HG03571 (cell line): ENCODE measurements at regions not wholly inside any gene's neighbourhood (a gene's known extent, or its start where the extent isn't known, plus 50 kb on each side); places are given as distances from the start of the nearest gene placed in this dataset.

ENCODE experiments used
- ATAC-seq: cut with Tn5 transposase; IDR thresholded peaks from one replicate; pipeline ENCODE4 v1.9.1; 2021; ENCODE audit not compliant: unreplicated experiment

DNA sequence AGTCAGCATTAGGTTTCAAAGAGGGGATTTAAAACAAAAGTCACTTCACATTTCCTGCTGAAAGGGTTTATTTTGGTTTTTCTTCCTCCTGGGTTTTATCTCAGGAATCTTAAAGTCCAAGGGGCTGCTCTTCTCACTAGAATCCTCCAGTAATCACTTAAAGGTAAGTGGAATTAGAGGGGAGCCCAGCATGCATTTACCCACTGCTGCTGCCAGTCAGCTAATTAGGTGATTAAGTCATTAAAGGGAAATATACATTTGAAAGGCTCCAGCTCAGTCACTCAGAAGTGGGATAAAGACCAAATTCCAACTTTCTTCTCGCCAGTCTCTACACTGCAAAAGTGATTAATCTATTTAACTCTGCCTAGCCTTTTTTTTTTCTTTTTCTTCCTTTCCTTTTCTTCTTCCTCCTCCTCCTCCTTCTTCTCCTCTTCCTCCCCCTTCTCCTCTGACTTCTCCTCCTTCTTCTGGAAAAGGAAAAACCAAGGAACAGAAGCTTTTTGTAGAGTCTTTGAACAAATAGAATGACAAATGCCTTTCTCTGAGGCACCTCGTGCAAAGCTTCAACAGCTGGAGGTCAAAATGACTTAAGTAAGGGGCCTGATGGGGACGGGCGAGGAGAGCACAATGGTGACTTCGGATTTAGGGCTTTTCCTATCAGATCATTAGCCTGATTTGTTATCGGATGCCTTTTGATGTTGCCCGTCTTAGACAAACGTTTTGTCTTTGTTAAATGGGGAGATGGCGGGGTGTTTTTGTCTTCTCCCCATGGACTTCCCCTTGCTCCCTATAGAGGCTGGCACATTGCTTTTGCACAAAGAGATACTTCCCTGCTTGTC lies 617.6 kb downstream of the IRX1 start:
- ATAC-seq: no peak

DNA sequence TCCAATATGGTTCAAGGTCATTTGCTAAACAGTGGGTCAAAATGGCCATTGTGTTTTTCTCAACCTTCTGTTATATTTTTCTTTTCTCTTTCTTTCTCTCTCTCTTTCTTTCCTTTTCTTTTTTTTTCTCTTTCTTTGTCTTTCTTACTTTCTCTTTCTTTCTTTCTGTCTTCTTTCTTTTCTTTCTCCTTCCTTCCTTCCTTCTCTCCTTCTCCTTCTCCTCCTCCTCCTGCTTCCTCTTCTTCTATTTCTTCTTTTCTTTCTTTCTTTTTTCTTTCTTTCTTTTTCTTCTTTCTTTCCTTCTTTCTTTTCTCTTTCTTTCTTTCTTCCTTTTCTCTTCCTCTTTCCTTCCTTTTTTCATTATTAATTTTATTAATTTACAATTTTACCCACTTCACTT lies 619.5 kb downstream of the IRX1 start:
- no peak for ATAC-seq

DNA sequence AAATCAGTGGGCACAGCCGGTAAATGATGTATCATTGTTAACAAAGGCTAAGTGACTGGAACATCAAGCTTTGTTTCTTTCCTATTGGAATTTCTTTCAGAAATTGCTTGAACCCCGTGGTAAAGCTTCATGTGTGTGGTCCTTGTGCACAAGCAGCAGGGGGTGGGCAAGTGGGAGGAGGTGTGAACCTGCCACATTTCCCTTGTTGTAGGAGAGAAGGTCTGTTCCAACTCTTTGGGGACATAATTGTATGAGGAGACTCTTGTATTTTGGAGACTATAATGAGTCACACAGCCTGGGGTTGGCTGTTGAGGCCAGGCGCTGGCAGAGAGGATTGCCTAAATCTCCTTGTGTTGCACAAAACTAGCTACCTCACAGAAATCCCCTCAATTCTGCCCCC lies 620.5 kb downstream of the IRX1 start:
- no peak for ATAC-seq

DNA sequence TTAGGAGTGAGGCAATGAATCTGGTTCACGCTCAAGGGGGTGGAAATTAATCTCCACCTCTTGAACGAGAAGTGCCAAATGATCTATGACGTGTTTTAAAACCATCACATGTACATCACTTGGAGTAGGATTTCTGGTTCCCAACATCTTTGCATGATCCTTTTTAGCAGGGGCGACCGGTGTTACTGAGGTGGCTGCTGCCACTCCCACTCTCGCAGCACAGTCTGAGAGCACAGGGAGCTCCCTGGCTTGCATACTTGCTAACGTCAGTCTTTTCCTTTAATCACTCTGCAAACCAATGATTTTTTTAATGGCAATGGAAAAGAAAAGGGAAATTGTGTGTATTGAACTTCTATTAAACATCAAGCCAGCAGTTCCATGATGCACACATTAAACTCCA lies 624.4 kb downstream of the IRX1 start:
- no peak for ATAC-seq

DNA sequence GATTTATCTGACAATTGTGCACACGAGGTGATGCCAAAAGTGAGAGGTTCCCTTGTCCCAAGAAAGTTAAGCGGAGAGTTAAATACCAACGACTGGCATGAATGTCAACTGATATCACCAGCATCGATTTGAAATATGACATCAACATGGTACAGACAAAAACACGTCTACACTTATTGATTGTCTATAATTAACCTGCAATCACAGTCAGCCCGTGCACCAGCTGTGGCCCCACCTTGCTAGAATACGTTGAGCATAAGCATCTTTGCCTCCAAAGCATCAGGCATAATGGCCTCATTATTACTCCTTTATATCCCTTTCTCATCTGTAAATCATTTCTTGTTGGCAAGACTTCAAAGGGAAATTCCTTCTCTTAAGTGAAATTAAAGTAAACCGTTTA lies 625.4 kb downstream of the IRX1 start:
- ATAC-seq: no peak

DNA sequence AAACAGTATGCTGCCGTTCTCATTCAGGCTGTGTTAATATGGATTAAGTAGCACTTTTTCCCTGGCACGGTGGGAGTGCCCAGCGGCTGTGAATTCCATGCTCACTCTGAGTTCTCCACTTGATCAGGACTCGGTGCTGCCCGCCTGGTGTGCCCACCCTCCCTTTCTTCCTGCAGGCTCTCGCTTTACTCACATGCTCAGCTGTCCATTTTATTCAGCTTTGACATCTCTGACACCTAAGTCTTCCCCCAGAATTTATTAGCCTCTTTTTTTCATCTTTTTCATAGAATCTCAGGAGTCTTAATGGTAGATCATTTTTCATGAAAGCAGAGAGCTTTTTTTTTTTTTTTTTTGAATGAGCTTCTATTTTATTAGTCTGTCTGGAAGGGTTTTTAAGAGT lies 626.5 kb downstream of the IRX1 start:
- no peak for ATAC-seq

DNA sequence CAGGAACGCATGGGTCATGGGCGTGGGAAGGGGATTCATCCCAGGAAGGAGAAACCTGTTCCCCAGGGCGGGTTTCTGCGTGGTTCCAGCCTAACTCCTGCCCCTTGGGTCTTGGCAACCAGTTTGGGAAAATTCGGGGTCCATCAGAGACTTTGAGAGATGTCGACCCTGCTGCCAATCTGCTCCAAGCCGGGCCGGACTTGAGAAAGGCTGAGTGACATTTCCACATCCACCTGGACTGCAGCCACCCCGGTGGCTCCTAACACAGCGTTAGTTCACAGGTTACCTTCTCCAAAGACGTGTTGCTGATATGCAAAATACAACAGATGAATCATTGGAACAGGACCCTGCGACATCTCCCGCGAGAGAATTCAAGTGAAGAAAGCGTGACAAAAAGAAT lies 627.2 kb downstream of the IRX1 start:
- no peak for ATAC-seq

DNA sequence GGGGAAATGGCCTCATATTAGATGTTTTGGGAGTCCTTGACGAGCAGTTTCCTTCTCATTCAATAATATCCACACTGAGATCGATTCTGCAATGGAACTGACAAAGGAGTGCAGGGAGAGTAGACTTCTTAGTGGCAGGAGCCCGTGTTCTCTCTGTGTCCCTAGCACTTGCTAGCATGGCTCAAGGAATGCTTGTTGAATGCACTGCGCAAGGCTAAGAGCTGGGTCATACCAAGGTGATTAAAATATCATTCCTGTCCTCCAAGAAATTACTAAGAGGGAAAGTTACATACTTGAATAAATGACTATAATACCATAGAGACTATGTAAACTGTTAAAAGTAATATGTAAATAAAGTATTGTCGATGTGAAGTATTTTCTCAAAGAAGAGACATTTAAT lies 630.1 kb downstream of the IRX1 start:
- ATAC-seq: no peak

DNA sequence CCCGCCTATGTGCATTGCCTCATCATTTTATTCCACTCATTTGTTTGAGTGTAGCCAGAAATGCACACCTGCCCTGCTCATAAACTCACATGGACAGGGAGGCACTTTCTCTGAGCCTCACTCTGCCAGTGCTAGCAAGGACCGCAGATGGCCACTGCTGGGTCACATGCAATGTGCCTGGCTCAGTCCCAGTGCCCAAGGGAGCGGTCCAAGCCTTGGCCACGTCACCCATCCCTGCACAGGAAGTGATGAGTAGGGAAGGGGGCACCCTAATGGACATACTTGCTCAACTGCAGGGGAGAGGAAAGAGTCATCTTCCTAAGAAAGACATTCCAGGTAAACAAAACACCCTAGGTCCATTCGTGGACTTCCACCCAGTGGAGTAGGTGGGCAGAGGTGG lies 630.9 kb downstream of the IRX1 start:
- ATAC-seq: no peak

DNA sequence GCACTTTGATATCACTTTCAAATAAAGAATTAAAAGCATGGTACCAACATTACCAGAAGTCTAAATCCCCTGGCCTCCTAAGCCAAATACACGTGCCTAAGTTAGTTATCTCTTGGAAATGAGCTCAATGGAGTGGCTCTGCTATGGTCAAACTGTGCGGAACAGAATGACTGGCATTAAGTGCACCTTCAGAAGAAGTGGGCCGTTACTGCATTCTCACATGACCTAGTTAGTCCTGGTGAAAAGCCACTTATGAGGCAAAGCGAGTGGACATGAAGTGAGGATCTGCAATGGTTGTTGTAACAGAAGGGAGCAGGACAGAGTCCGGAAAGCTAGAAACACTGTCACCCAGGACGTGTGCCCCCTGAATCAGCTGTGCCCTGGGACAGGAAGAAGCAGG lies 633.1 kb downstream of the IRX1 start:
- ATAC-seq: no peak

DNA sequence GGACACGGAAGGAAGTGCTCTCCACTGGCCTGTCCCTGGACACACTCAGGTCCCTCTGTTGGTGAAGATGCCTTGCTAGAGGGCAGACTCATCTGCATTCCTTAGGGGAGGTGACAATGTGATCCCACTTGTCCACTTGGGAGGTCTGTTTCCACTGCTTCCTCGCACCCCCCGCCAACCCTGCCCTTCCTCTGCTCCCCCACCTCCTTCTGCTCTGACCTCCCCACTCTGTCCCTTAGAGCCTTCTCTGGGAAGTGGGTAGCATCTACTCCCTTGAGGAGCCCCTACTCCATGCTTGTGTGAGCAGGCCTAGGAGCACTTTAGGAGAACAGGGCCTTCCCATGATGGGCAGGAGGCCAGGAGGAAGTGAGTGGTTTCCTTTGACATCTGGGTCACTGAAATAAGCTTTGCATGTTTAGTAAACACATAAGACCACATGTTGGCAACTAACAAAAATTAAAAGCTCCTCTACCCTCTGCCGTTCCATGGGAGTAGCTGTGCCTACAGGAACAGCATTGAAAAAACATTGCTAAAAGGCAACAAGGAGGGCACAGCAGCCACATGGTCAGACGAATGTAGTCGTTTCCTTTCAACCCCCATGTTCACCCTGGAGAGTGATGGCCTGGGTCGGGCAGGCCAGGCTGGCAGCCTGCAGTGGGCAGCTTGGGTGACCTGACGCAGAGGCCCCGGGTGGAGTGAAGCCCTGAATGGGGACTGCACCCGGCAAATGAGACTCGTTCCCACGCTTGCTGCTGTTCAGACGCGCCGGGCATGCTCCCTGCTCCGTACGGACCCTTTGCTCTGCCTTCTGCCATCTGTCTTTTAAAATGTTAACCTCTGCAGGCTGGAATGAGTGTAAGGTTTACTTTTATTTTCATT lies 634.0 kb downstream of the IRX1 start:
- ATAC-seq: no peak

DNA sequence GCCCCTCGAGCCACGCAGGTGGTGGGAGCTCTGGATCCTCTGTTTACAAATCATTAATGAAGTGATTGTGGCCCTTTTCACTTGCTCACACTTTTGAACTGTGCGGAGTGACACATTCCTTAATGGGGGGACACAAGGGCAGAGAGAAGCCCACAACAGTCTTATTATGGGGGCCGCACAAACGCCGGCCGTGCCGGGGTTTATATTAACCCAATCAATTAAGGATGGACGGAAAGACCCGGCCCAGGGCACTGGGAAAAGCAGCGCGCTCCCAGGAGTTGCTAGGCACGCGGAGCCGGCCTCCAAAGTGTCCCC lies 634.8 kb downstream of the IRX1 start:
- no peak for ATAC-seq

DNA sequence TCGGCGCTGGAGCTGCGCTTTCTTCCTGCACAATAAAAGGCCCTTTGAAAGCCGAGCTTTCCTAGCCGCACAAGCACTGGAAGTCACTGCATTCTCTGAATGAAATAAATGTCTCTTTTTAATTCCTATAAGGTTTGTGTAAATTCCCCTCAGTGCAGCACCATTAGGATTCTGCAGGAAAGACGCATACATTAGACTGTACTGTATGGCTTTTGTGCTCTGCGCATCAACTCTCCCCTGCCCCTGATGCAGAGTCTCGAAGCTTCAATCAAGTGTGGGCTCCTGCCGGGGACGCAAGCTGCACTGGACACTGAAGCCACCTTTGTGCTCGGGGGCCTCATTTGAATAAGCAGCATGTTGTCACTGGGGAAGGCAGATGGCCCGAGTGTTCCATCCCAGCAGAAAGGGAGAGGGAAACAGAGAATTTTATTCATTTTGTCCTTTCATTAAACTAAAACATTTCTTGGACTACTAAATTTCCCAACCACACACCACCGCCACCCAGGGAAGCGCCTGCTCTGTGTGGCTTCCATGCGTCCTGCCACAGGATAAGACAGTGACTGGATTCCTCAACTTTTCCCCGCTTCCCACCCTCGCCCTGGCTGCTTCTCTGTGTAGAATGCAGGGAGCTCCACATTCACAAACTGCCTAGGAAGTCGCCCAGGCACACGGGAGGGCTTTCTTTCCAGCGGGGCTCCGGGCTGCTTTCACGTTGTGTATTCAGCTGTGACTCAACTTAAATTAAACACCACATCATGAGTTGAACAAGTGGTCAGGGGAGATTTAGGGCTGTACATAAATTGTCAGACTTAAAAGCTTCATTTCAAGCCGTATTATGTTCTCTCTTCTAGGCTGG lies 635.4 kb downstream of the IRX1 start:
- ATAC-seq: no peak

DNA sequence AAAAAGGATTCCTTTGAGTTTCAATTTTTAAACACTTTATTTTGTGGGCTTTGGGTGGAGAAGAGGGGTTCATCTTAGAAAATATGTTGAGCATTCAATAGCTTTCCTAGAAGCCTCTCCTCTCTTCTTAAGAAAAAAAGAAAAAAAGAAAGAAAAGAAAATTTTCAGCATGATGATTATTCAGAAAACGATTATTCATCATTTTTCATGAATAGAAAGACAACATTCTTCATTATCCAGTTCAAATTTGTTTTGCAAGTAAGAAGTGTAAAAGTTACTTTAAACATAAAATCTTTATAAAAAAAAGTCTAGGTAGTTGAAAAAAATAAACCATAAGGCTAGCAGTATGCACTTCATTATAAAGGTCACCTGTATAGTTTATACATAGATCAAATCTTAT lies 636.5 kb downstream of the IRX1 start:
- no peak for ATAC-seq

DNA sequence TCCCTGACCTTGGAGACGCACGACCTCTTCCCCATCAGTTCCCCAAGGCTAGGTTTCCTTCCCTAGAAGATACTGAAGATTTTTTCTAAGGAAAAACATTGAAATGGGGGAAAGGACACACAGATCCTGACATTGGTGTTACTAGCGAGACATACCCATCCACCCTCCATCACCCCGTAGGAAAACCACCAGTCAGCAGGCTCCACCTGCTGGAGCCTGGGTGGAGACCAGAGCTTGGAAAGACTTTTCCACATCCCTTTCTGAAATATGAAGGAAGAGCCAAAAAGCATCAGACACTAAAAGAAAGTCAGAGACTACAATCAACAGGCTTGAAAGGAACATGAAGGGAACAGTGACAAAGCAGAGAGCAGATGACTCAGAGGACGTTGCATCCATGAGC lies 638.0 kb downstream of the IRX1 start:
- ATAC-seq: no peak

DNA sequence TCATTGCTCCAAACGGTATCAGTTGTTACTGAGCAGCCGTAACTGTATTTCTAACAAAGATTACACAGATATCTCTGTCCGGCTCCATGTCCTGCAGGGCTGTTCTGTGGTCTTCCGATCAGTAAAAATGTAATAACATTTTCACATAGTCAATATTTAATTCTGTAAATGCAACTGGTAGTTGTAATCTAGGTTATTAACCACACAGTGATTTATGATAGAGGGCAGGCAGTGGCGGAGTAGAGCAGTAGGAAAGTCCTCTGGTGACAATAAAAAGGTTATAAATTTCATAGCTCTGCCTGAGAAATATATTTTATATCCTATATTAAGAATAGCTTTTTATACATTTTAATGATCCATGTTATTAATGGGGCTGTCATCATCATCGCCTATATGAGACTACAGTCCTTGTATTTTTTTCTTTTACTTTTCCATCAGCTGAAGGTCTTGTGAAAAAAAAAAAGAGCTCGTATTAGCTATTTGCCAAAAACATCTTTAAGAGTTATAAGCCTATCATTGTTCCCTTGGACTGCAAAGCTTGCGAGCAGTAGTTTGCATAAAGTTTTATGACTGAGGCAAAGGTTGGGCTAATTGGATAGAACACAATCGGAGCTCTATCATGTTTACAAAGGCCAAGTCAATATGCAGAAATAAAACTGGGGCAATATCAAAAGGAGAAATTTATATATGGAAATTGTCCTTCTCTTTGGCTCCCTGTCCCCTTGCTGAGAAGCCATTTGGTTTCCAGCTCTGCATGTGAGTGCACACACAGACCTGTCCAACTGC lies 648.0 kb downstream of the IRX1 start:
- no peak for ATAC-seq

DNA sequence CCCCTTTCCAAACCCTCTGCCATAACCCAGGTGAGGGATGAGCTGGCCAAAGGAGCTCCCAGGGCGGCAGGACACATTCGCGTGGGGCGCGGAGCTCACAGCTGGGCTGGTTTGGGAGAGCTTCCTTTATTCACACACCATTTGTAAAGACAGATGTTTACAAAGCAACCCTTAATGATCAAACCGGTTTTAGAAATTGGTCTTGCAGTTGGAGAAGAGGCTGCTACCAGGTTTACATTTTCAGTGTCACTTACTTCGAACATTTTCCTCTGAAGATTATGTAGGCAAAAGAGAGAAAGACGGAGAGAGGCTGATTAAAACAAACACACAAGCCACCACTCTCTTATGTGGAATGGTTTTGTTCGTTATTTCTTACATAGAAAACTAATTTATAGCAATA lies 648.7 kb downstream of the IRX1 start:
- no peak for ATAC-seq

DNA sequence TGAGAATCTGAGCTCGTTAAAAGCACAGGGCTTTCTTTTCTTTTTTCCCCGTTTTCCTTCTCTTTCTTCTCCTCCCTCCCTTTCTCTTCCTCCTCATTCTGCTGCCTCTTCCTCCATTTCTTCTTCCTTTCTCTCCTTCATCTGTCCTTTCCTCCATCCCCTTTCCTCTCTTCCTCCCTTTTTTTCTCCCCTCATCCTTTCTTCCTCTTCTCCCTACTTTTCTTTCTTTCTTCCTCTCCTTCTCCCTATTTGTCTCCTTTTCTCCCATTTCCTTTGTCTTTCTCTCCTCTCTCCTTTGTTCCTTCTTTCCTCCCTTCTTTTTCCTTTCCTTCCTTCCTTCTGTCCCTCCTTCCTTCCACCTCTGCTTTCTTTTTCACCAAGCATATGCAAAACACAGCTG lies 649.4 kb downstream of the IRX1 start:
- no peak for ATAC-seq

DNA sequence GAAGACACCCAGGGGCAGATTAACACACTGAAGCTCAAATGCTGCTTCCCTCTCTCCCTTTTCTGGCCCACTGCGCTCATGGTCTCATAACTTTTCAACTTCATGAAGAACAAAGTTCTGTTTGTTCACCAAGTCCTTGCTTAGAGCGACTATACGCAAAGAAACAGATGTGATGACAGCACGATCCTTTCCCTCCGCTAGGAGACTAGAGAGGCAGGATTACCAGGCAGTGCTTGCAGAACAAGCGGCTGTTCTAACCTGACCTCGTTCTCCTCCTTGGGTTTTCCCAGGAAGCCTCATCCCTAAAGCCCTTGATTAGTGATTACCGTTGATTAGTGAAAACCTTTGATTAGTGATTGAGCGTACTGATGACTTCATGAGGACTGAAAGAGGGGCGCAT lies 649.9 kb downstream of the IRX1 start:
- ATAC-seq: no peak

DNA sequence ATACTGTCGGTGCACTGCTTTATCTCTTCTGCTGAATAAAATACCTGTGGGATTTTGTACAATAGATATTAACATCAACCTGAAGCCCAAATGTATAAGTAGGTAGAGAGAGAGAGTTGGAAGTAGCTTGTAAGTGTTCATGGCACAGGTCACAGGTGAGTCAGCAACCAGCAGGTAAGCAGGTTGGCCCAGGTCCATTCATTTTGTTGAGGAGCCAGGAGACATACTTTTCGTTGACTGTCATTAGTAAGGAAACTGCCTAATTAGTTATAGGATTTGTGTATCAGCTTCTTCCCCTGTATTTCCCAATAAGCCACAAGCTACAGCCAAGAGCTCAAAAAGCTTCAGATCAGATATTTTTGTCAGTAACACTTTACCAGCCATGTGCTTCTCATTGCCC lies 650.8 kb downstream of the IRX1 start:
- ATAC-seq: no peak

DNA sequence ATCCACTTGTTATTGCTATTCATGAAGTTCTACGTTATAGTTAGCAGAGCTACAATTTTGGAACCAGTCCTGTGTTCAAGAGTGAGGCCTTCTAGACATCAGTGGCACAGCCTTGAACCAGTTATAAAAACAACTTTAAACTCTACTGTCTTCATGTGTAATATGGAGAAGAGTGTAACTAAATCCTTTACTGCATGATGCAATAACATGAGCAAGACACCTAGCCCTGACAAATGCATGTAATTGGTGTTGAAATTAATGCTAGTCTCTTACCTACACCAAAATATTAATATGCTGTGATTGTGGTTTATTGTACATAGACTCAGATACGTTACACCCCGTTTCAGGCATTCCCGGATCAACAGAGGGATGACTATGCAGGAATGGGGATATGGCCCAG lies 654.6 kb downstream of the IRX1 start:
- no peak for ATAC-seq
